Ectodermal cell (in vitro differentiated cells): ENCODE measurements at regions not wholly inside any gene's neighbourhood (a gene's known extent, or its start where the extent isn't known, plus 50 kb on each side); places are given as distances from the start of the nearest gene placed in this dataset.
A peak's percentile ranks its signal among the peaks of the same experiment; 100 is the strongest.

Experiments used
- H3K27ac ChIP-seq: 2 replicates; pipeline ENCODE4 v1.7.0; 2013; ENCODE audit warnings: mild to moderate bottlenecking, low read depth, low read length; ENCODE audit not compliant: insufficient read depth, poor library complexity, severe bottlenecking
- H3K27me3 ChIP-seq: 2 replicates; pipeline ENCODE4 v1.7.0; 2013; ENCODE audit warnings: mild to moderate bottlenecking, low read length; ENCODE audit not compliant: insufficient read depth, control insufficient read depth, poor library complexity, severe bottlenecking
- H3K36me3 ChIP-seq: one replicate; pipeline ENCODE4 v1.7.0; 2013; ENCODE audit warnings: low read length; ENCODE audit not compliant: control insufficient read depth, insufficient read depth
- H3K4me1 ChIP-seq: one replicate; pipeline ENCODE4 v1.7.0; 2013; ENCODE audit warnings: low read length; ENCODE audit not compliant: control insufficient read depth, insufficient read depth
- H3K4me3 ChIP-seq: 2 replicates; pipeline ENCODE4 v1.7.0; 2013; ENCODE audit warnings: low read depth, low read length, control low read depth; ENCODE audit not compliant: insufficient read depth
- H3K9me3 ChIP-seq: 2 replicates; pipeline ENCODE4 v1.7.0; 2013; ENCODE audit warnings: mild to moderate bottlenecking, low read length, moderate library complexity; ENCODE audit not compliant: control insufficient read depth
- WGBS, 2 experiments: methylation state at CpG; one replicate each; pipeline ENCODE4 v1.1.7; 2013; ENCODE audit warnings: missing lambda C conversion rate in 2 of 2; 5-methylcytosine and 5-hydroxymethylcytosine counted together

DNA sequence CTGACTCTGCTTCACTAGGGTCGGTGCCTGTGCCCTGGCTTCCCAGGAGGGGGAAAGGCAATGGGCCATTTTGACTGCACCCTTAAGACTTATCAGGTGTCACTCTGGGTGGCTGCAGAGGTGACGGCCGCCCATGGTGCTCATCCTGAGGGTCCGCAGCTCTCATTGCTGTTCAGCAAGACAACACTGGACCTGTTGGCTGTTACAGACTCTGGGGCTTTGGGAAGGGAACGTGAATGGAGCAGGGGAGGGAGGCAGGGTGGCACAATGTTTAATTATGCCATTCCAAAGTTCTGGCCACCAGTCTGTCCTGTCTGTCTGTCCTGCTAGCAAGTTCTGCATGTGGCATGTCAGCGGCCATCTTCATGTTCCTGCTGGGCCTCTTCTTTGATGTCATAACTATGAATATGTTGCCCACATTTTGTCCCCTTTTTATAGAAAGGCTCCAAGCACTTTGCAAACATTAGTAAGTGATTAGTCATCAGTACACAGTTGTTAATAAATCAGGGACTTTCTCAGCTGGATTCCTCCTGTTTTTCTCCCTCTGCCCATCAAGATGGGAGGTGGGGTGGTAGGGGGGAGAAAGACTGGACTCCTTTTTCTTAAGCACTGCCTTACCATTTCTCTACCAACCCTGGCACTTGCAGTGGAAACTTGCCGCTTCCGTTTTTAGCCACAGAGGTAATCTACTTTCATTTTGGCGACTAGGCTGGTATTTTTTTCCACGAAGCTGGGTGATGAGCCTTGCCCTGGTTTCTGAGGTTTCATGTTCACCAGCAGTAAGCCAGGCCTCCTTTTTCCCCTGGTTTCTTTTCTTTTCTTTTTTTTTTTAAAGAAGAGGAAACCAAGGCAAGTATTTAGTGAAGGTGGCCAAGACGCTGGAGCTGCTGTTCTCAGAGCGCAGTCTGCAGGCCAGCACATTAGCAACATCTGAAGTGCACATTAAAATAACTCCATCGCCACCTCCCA is 88.6 kb upstream of the TRIM2 start:
- Histone ChIP-seq H3K9me3 (no peaks in the 10 kb centered on the region), H3K27ac (no peak overlapping the region), H3K36me3 (no peaks in the 10 kb centered on the region), H3K4me1 (no peaks in the 10 kb centered on the region), H3K4me3 (no peak overlapping the region), H3K27me3 (no peaks in the 10 kb centered on the region)
- WGBS, 2 experiments, result 88 to 91% methylated on average over 13 of the region's 13 CpGs

DNA sequence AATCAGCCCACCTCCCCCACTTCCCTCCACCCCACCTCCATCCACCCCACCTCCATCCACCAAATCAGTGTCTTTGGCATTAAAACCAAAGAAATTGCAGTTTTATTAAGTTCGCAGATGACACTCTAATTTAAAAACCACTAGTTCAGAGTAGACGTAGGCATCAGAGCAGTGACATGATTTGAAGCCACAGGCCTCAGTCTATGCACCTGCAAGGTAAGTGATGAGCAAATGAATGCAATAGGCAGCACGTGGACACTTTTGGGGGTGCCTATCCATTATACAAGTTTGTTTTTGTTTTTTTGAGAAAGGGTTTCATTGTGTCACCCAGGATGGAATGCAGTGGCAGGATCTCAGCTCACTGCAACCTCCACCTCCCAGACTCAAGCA is 88.0 kb upstream of the TRIM2 start:
- H3K9me3 ChIP-seq, result no peaks in the 10 kb centered on the region
- H3K4me1 ChIP-seq, result no peaks in the 10 kb centered on the region
- H3K27me3 ChIP-seq, result no peaks in the 10 kb centered on the region
- no peak overlapping the region for H3K4me3 ChIP-seq
- no peaks in the 10 kb centered on the region for H3K36me3 ChIP-seq
- H3K27ac ChIP-seq, result no peak overlapping the region
- WGBS, 2 experiments, result 92 to 98% methylated on average over 3 of the region's 3 CpGs

DNA sequence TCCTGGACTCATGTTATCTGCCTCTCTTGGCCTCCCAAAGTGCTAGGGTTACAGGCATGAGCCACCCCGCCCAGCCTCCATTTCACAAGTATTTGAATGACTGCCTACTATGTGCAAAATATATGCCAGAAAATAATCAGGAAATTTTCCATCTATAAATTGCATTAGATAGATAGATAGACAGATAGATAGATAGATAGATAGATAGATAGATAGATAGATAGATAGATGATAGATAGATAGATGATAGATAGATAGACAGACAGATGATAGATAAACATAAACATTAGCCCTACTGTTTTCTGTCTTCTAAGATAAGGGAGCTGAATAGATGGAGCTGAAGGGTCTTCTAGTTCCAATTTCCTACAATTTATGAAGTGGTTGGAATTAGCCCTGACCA is 87.4 kb upstream of the TRIM2 start:
- 86 to 96% methylated on average over 1 of the region's 1 CpG for WGBS, 2 experiments
- H3K27me3 ChIP-seq, result no peaks in the 10 kb centered on the region
- no peaks in the 10 kb centered on the region for H3K4me1 ChIP-seq
- H3K9me3 ChIP-seq, result no peaks in the 10 kb centered on the region
- H3K4me3 ChIP-seq, result no peak overlapping the region
- no peak overlapping the region for H3K27ac ChIP-seq
- no peaks in the 10 kb centered on the region for H3K36me3 ChIP-seq

DNA sequence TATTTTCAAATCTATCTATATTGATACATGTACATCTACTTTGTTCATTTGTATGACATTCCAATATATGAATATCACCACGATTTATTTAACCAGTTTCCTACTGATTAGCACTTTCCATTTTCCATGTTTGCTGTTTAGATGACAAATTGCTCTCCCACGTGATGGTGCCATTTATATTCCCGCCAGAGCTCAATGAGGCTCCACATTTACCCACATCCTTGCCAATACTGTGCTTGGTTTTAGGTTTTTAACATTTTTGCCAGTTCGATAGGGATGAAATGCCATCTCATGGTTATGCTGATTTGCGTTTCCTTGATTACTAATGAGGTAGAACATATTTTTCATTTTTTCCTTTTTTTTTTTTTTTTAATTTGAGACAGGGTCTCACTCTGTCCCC is 86.7 kb upstream of the TRIM2 start:
- Histone ChIP-seq H3K4me3 (no peak overlapping the region), H3K27me3 (no peaks in the 10 kb centered on the region), H3K27ac (no peak overlapping the region), H3K9me3 (no peaks in the 10 kb centered on the region), H3K36me3 (no peaks in the 10 kb centered on the region), H3K4me1 (no peaks in the 10 kb centered on the region)
- 88 to 95% methylated on average over 4 to 5 of the region's 5 CpGs for WGBS, 2 experiments

DNA sequence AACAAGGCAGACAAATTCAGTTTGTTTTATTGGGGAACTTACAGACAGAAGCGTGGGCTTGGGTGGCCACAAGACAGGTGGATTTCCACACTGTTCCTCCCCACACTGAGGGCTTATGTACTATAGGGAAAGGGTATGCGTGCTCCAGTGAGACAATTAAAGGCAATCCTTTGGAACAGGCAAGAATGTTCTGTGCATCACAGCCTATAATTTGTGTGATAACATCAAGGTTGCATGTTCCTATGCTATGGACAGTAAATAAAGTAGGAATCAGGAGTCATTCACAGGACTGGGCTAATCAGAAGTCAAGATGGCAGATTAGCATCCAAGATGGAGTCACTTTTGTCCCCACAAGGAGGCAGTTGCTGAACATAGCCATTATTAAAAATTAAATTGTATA is 84.6 kb upstream of the TRIM2 start:
- no peaks in the 10 kb centered on the region for H3K4me1 ChIP-seq
- 95 to 98% methylated on average over 2 of the region's 2 CpGs for WGBS, 2 experiments

DNA sequence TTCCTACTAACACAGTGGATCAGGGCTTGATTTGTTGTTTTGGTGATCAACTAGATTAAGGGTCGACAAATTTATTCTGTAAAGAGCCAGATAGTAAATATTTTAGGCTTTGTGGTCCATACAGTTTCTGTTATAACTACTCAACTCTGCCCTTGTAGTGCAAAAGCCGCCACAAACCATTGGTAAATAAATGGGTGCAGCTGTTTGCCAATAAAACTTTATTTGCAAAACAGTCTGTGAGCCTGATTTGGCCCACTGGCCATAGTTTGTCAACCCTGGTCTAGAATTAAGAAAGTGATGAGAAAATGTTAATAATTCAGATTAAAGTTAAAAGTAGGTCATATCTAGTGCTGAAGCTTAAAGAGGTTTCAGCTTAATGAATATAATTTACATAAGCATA is 84.0 kb upstream of the TRIM2 start:
- no peak overlapping the region for H3K27ac ChIP-seq
- H3K27me3 ChIP-seq, result no peaks in the 10 kb centered on the region
- no peaks in the 10 kb centered on the region for H3K9me3 ChIP-seq
- H3K4me3 ChIP-seq, result no peak overlapping the region
- no peaks in the 10 kb centered on the region for H3K36me3 ChIP-seq
- H3K4me1 ChIP-seq, result no peaks in the 10 kb centered on the region
- WGBS, 2 experiments, result 90 to 97% methylated on average over 2 of the region's 2 CpGs

More for the DNA sequence above, 84.6 kb upstream of the TRIM2 start:
- H3K27me3 ChIP-seq, result no peaks in the 10 kb centered on the region
- H3K27ac ChIP-seq, result no peak overlapping the region
- no peaks in the 10 kb centered on the region for H3K36me3 ChIP-seq
- H3K4me3 ChIP-seq, result no peak overlapping the region
- H3K9me3 ChIP-seq, result no peaks in the 10 kb centered on the region

DNA sequence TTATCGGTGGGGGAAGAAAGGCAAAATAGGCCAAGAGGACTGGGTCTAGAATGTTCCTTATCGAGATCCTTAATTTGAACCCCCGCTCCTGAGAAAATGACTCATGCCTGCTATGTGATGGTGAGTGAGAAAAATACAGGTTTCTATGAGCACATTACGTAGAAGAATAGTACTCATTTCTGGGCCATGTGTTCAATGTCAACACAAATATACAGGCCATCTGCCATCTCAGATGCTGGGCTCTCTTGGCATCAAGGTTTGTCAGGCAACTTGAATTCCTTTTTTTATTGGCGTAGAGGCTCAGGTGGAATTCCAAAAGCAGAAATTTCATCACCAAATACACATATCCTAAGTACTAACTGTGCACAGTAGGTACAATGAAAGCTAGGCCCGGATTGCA is 81.4 kb upstream of the TRIM2 start:
- Histone ChIP-seq H3K36me3 (no peaks in the 10 kb centered on the region), H3K4me3 (no peak overlapping the region), H3K27me3 (no peaks in the 10 kb centered on the region), H3K9me3 (no peaks in the 10 kb centered on the region), H3K27ac (no peak overlapping the region), H3K4me1 (peaks cover 8% of the 10 kb centered on the region)
- WGBS, 2 experiments, result 96 to 97% methylated on average over 6 of the region's 6 CpGs

DNA sequence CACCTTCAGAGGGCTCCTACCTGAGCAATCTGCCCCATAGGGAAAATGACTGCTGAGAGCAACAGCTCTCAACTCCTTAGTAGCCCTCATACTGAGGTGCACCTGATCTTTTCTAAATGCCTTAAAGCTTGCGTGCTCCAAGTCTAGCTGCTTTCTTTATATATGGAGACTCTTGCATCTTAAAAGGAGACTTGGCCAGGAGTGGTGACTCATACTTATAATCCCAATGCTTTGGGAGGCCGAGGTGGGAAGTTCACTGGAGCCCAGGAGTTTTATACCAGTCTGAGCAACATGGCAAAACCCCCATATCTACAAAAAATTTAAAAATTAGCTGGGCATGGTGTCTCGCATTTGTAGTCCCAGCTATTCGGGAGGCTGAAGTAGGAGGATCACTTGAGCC is 78.1 kb upstream of the TRIM2 start:
- H3K4me1 ChIP-seq, result peaks cover 8% of the 10 kb centered on the region
- H3K27ac ChIP-seq, result no peak overlapping the region
- H3K4me3 ChIP-seq, result no peak overlapping the region
- H3K9me3 ChIP-seq, result no peaks in the 10 kb centered on the region
- no peaks in the 10 kb centered on the region for H3K27me3 ChIP-seq
- 91% methylated on average over 4 of the region's 4 CpGs for WGBS, 2 experiments
- H3K36me3 ChIP-seq, result no peaks in the 10 kb centered on the region

DNA sequence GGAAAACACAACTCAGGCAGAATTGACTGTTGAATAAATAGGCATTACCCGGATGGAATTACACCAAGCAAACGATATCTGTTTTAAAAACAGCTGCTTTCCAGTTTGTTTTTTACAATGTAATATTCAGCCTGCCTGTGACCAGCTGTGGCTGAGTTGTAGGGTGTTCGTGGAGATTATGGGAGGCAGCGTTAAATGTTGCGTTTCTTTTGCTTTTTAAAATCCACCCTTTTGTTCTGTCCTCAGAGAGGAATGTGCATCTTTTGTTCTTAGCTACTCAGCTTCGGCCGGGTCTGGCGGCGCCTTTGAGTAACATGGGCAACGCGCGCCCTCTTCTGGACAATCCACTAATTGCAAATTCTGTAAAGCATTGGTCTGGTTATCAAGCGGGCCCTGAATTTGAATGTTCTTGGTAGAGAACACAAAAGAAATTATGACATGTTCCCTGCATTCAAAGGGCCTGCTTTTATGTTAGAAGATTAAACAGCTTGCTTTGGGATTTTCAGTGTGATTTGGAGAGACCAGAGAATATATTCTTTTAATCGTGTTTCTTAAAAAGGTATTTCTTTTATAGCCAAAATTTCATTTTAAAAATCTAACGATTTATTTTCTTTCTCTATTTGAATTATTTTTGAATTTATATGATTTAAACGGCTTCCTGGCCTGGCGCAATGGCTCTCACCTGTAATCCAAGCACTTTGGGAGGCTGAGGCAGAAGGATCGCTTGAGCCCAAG is 76.3 kb upstream of the TRIM2 start:
- 21 to 24% methylated on average over 16 to 17 of the region's 18 CpGs for WGBS, 2 experiments
- Histone ChIP-seq H3K4me3 (no peak overlapping the region), H3K27me3 (no peaks in the 10 kb centered on the region), H3K9me3 (no peaks in the 10 kb centered on the region), H3K4me1 (peaks cover 8% of the 10 kb centered on the region), H3K36me3 (no peaks in the 10 kb centered on the region), H3K27ac (peak overlapping the region; percentile 67)

DNA sequence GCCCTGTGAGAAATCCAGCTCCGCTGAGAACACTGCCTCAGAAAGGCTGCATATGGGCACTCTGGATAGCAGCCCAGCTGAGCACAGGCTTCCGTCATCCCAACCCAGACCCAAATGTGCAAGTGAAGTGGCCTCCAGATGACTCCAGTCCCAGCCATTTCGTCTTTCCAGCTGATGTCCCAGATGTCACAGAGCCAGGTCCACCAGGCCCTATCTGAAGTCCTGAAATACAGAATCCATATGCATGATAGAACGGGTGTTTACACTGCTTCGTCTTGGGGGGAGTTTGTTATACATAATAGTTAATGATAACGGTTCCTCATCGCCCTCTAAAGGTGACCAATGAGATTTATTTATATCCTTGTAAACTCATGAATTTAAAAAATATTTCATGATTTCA is 72.6 kb upstream of the TRIM2 start:
- 77 to 82% methylated on average over 5 of the region's 7 CpGs for WGBS, 2 experiments
- Histone ChIP-seq H3K36me3 (no peaks in the 10 kb centered on the region), H3K27ac (no peak overlapping the region), H3K4me3 (no peak overlapping the region), H3K4me1 (peaks cover 8% of the 10 kb centered on the region), H3K9me3 (no peaks in the 10 kb centered on the region), H3K27me3 (no peaks in the 10 kb centered on the region)
